ENCODE measurements at regions not wholly inside any gene's neighbourhood (a gene's known extent, or its start where the extent isn't known, plus 50 kb on each side); places are given as distances from the start of the nearest gene placed in this dataset.
"Not testable (repeated sequence)": the region's sequence is repeated elsewhere in the genome, so short reads cannot be mapped to it uniquely, and the experiment has no call there.

DNA sequence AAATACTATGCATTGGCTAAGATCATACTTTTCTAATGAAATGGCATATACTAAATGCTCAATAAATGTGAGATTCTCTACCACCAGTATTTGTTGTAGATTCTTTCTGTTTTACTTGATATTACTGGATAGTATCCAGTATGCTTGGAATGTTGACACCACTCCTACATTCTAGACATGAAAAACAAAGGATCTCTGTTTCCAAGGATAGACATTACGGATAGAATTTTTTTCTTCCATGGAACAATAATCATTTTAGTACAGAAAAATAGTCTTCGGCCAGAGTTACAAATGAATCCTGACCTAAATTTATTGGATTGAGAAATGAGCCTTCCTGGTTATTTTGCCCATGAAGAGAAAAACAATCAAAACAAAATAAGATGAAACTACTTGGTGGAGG is 258.2 kb upstream of the NT5E start:
- DNase-seq = no peak

GRCh38 chr6:85186546-85187175 is 263.2 kb upstream of the NT5E start:
- no peak for DNase-seq

GRCh38 chr6:85185977-85186376 is 263.9 kb upstream of the NT5E start:
- DNase-seq = no peak

GRCh38 chr6:85183841-85184240 is 266.0 kb upstream of the NT5E start:
- no peak for DNase-seq

DNA sequence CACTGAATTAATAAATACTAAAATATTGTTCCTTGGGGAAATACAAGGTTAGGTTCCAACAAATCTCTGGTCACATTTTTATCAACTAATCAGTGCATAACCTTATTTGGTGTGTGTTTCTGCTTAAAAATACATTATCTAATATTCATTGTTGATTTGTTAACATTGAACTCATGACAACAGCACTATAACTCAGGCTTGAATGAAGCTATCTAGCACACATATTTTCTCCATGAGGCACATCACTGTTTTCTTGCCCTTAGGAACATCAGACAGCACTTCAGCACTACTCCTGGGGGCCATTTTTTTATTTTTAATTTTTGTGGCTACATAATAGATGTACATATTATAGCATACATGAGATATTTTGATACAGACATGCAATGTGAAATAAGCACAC is 277.2 kb upstream of the NT5E start:
- DNase-seq = no peak

DNA sequence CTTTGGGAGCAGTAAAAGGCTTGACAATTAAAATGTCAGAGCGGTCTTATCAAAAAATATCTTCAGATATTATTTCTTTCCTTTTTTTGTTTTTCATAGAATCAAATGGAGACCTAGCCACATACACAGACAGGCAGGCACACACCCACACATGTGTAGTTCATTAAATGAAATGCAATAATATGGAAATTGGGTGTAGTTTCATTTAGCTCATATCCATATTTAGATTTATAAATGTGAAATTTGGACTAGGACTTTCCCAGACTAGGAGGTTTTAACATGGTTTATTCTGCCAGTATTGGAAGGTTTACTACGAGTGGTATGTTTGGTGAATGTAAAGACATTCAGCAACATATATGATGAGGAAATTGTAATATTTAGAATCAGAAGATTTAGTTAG is 277.7 kb upstream of the NT5E start:
- no peak for DNase-seq

- peak; percentile 8 for DNase-seq
Observed at GRCh38 chr6:85169189-85169588, 280.7 kb upstream of the NT5E start.

DNA sequence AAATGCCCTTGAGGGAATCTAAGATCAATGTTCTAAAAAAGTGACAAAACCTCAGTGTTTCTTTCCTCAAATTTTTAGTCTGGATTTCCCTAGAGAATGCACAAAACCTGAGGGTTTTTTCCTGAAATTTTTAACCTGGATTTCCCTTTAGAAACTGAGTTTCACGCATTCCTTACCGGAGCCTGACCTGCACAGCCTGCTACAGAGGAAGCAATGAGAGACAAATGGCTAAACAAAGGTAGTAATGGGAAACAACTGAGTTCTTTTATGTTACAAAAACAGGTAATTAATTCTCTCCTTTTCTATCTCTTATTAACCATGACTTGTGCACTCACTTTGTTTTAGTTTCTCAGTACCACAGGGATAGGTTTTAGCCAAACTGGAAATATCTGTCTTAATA is 281.7 kb upstream of the NT5E start:
- DNase-seq = no peak

GRCh38 chr6:85166114-85166741 is 283.7 kb upstream of the NT5E start:
- DNase-seq = no peak

DNA sequence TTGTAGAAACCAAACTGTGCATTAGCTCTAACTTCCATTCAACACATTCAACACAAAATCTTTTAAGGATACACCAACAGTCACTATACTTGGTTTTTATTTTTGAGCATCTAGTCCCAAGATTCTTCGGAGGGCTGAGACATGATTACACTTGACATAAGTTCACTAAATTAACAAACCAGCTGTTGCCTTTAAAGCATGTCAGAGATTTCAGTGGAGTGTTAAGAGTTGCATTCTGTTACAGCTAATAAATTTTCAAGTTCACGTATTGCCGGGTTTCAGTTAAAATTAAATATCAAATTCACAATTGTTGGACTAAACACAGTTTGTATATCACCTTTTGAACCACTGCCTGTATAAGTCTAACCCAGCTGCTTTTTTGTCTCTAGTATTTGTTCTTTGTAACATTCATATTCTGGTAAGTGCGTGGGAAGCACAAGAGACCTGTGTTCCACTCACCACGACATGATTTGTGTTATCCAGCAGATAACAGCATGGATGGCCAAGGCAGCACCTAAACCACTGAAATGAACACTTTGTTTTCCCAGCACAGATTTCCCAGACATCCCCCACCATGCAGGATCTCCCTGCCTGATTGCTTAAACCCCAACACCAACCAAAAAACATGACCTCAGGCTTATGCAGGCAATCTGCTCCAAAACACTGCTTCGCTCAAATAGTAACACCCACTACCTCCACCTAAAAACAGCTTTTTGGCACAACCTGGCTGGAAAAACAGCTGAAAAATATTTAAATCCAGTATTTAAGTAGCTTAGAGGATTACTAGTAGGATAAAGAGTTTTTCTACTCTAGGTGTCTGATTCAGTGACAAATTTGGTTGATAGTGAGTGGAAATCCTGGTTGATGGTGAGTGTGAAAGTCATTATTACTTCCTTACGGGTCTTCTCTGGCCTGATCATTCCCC is 286.5 kb upstream of the NT5E start:
- DNase-seq = no peak

DNA sequence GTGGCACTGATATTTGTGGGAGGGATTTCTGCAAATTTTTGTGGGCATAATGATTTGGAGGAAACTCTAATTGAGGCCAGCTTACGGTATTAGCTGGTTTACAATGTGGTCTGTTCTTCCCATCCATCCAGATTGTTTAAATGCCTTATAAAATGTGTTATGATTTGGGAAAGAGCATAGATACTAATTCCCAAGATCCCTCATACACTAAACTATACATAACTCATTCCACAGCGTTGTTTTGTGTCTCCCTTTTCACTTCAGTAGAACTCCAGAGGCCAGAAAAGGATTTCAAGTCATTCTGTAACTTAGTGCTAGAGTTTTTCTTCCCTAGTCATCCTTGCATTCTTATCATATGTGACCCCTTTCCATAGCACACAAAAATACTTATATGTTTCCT is 292.6 kb upstream of the NT5E start:
- DNase-seq = no peak

- DNase-seq = no peak
Observed at GRCh38 chr6:85143676-85144075, 306.2 kb upstream of the NT5E start.

GRCh38 chr6:85137865-85138264 is 312.0 kb upstream of the NT5E start:
- DNase-seq = no peak

DNA sequence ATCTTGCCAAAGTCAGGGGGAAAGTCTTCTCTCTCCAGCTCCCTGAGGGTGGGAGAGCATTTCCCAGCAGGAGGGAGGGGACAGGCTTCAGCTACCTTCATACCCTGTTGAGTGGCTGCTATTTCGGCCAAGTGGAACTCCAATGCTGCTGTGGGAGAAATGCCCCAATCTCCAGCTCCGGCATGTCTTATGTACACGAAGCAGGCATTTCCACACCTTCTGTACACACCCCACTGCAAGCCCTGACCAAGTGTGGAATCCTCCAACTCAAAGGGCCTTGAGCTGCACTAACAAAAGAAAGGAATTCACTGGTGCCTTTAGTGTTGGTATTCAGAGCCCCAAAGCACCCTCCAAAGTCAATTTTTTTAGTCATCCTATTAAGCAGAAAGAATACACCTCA is 313.6 kb upstream of the NT5E start:
- DNase-seq = no peak

GRCh38 chr6:85135376-85136094 is 314.3 kb upstream of the NT5E start:
- DNase-seq = no peak

DNA sequence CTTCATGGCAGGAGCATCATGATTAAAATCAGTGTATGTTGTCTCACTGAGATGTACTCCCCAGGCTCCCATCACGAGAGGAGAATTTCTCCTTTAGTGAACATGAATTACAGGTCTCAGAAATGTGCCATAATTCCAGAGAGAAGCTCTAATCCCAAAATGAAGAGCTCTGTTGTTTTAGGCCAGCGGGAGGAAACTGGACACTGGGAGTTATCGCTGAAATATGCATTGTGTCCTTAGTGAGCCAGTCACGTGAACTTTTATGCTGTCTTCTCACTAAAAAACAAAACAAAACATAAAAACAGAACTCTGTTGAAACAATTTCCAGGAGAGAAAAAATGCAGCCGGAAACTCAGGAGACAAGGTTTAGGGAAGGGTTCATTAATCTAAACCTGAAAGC is 315.7 kb upstream of the NT5E start:
- no peak for DNase-seq

GRCh38 chr6:85132091-85132490 is 317.8 kb upstream of the NT5E start:
- no peak for DNase-seq

- no peak for DNase-seq
Observed at GRCh38 chr6:85130743-85131142, 319.1 kb upstream of the NT5E start.

DNA sequence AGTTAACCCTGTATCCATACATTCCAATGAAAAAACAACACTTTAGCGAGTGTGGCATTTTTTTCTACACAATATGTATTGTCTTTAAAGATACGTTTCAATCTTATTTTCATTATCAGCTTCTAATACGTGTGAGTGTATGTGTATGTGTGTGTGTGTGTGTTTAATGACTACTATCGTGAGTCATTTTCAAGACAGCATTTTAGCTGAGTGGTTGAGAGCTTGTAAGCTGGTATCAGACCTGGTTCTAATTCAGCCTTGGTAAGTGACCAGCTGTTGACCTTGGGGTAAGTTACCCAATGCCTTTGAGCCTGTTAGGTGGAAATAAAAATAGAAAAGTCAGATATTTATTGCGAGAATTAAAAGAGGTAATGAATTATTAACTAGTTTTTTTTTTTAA is 320.0 kb upstream of the NT5E start:
- no peak for DNase-seq

DNA sequence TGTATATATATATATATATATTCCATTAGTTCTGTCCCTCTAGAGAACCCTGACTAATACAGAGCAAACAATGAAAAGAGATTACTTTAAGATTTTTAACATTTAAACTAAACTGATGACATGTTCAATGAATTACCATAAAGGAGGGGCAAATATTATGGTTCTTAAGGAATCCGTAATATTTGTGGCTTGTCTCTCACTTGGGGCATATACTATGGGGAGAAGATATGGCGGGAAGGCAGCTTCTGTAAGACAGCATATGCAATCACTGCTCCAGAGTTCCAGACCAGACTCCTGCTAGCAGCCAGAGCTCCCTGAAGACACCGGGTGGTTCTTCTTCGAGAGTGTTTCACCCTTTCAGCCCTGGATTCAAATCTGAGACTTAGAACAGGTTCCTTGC is 321.1 kb upstream of the NT5E start:
- no peak for DNase-seq

- DNase-seq = not testable (repeated sequence)
Observed at GRCh38 chr6:85128256-85128655, 321.6 kb upstream of the NT5E start.

DNA sequence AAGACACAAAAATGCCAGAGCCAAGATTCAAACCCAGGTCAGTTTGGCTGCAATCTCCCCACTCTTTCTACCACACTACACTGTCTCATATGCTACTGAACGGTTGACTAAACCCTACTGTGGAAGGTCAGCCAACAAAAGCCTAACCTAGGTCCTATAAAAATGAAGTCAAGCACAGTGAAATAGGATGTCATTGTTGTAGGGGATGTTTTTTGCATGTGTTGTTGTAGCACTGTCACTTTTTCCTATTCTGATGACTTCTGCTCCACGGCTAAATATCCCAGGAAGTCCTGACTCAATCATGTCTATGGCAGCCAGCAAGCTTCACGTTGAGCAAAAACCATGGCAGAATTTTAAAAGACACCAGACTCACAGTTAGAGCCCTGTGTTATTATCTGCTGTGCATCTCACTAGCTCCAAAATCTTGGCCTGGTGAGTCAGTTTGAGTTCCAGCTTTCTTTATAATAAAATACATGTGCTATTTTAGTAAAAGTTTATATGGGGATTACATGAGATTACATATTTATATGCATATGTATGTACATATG is 322.1 kb upstream of the NT5E start:
- no peak for DNase-seq

- no peak for DNase-seq
Observed at GRCh38 chr6:85127168-85127498, 322.8 kb upstream of the NT5E start.
